GM12872 (cell line): ENCODE measurements at regions not wholly inside any gene's neighbourhood (a gene's known extent, or its start where the extent isn't known, plus 50 kb on each side); places are given as distances from the start of the nearest gene placed in this dataset.

ENCODE experiments used
- CTCF ChIP-seq: IDR thresholded peaks from 3 replicates; pipeline ENCODE4 v1.5.1; 2011; ENCODE audit warnings: low read depth, mild to moderate bottlenecking, low read length, moderate library complexity; ENCODE audit not compliant: insufficient read depth

GRCh38 chr2:10964052-10964790 lies 52.5 kb downstream of the KCNF1 start:
- no peak for TF ChIP-seq CTCF

DNA sequence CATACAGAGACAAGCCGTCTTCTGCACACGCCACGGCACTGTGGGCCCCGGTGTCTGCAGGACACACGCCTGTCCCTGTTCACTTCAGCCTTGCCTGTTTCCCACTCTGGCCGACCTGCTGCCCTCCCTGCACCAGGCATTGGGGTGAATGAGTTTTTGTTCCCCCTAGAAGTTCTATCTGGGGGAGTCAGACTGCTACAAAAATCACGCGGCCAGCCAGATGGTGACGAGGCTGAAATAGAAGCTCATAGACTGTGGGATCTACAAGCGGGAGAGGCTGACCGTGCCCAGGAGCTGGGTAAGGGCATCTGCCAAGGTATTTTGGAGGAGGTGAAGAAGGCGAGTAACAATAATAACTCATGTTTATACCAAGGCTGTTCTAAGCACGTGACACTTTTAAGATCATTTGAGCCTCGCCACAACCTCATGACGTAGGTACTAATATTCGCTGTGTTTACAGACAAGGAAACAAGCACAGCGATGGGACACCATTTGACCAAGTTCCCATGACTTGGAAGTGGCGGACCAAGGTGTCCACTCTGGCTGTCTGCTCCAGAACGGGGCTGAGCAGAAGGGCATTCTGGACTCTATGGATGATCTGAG lies 53.6 kb downstream of the KCNF1 start:
- TF ChIP-seq CTCF: no peak

GRCh38 chr2:10966056-10966455 lies 54.3 kb downstream of the KCNF1 start:
- no peak for TF ChIP-seq CTCF

GRCh38 chr2:10966741-10967140 lies 55.0 kb downstream of the KCNF1 start:
- no peak for TF ChIP-seq CTCF

DNA sequence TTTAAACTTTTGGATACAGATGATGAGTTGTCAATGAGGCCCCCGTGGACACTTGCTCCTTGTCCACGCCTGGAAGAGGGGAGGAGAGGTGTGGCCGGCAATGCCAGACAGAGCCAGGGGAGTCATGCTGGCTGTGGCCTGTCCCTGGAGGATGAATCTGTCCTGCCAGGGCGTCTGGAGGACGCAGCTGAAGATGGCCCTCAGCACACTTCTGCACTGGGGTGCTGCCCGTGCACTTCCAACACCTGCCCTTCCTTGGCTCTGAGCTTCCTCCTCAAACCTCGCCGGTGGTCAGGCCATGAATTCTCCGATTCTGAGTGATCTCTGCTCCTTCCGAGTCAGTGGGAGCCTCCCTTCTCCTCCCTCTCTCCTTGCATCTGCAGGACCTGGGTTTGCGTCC lies 56.4 kb downstream of the KCNF1 start:
- TF ChIP-seq CTCF: no peak

GRCh38 chr2:10970666-10971065 lies 58.9 kb downstream of the KCNF1 start:
- no peak for TF ChIP-seq CTCF

DNA sequence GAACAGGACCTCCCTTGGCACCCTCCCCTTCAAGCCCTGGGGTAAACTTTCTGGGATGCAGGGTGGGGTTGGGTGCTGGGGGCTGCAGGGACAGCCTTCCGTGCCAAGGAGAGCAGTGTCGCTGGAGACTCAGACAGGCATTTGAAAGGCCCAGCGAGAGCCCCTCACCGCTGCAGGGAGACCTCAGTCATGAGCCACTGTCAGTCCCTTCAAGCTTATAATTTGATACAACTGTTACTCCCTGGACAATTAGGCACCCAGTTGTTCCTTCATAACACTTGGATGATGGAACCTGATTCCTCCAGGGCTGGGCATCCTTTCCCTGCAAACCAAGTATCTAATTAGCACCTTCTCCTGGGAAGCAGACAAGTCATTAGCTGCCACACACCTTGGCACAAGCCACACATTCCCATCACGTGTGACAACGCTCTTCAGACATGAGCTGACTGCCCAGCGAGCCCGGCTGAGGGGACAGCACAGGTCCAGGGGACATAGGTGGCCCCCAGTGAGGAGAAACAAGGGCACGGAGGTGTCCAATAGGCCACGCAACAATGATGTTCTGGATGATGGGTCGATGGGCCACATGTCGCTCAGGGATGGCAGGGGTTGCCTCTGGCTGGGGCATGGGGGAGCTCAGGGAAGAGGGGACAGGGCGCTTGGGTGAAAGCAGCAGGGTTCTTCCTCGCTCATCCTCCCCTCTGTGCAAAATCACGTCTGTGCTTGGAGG lies 59.6 kb downstream of the KCNF1 start:
- TF ChIP-seq CTCF: no peak
